Muscle layer of colon (tissue), 2 donors: ENCODE measurements at regions not wholly inside any gene's neighbourhood (a gene's known extent, or its start where the extent isn't known, plus 50 kb on each side); places are given as distances from the start of the nearest gene placed in this dataset.

ENCODE experiments used
- H3K27ac ChIP-seq: one replicate; pipeline ENCODE4 v1.7.0; 2013; ENCODE audit warnings: low read depth, mild to moderate bottlenecking, low read length, moderate library complexity
- H3K27me3 ChIP-seq, 2 donors: one replicate each; pipeline ENCODE4 v1.7.0; 2013; ENCODE audit warnings: low read length in 2 of 2, mild to moderate bottlenecking in 2 of 2; ENCODE audit not compliant: insufficient read depth in 2 of 2, control insufficient read depth in 1 of 2
- H3K36me3 ChIP-seq: one replicate; pipeline ENCODE4 v1.7.0; 2013; ENCODE audit warnings: mild to moderate bottlenecking, low read length; ENCODE audit not compliant: insufficient read depth
- H3K4me1 ChIP-seq: one replicate; pipeline ENCODE4 v1.7.0; 2013; ENCODE audit warnings: mild to moderate bottlenecking, low read length; ENCODE audit not compliant: insufficient read depth
- H3K4me3 ChIP-seq, 2 donors: one replicate each; pipeline ENCODE4 v1.7.0; 2013; ENCODE audit warnings: low read length in 2 of 2, low read depth in 1 of 2, mild to moderate bottlenecking in 1 of 2, moderate library complexity in 1 of 2
- H3K9ac ChIP-seq: one replicate; pipeline ENCODE4 v1.7.0; 2013; ENCODE audit warnings: low read length
- H3K9me3 ChIP-seq: one replicate; pipeline ENCODE4 v1.7.0; 2013; ENCODE audit warnings: mild to moderate bottlenecking, low read length
- donor health status: abdominal sarcoma.
- donor health status: Adenocarcinoma of cecum.

GRCh38 chr3:178386880-178387279 lies 149.4 kb upstream of the KCNMB2 start:
- Histone ChIP-seq H3K27me3 (no peaks in the 10 kb centered on the region), H3K4me3 (no peak overlapping the region), H3K36me3 (no peaks in the 10 kb centered on the region), H3K4me1 (peaks cover 33% of the 10 kb centered on the region), H3K9me3 (no peaks in the 10 kb centered on the region), H3K9ac (no peak overlapping the region), H3K27ac (no peak overlapping the region)

- H3K27me3 ChIP-seq, result no peaks in the 10 kb centered on the region
- H3K36me3 ChIP-seq, result no peaks in the 10 kb centered on the region
- no peaks in the 10 kb centered on the region for H3K9me3 ChIP-seq
- no peak overlapping the region for H3K27ac ChIP-seq
- H3K4me3 ChIP-seq, result no peak overlapping the region
- peaks cover 30% of the 10 kb centered on the region for H3K4me1 ChIP-seq
- H3K9ac ChIP-seq, result no peak overlapping the region
Observed at GRCh38 chr3:178388473-178388872, 147.8 kb upstream of the KCNMB2 start.

- Histone ChIP-seq H3K9ac (no peak overlapping the region), H3K4me3 (no peak overlapping the region), H3K36me3 (no peaks in the 10 kb centered on the region), H3K27ac (no peak overlapping the region), H3K4me1 (peaks cover 26% of the 10 kb centered on the region), H3K9me3 (no peaks in the 10 kb centered on the region), H3K27me3 (no peaks in the 10 kb centered on the region)
Observed at GRCh38 chr3:178389258-178389657, 147.0 kb upstream of the KCNMB2 start.

- no peaks in the 10 kb centered on the region for H3K27me3 ChIP-seq
- H3K9ac ChIP-seq, result no peak overlapping the region
- H3K4me3 ChIP-seq, result no peak overlapping the region
- H3K27ac ChIP-seq, result no peak overlapping the region
- H3K36me3 ChIP-seq, result no peaks in the 10 kb centered on the region
- peaks cover 18% of the 10 kb centered on the region for H3K4me1 ChIP-seq
- H3K9me3 ChIP-seq, result no peaks in the 10 kb centered on the region
Observed at GRCh38 chr3:178392511-178392926, 143.7 kb upstream of the KCNMB2 start.

- no peaks in the 10 kb centered on the region for H3K27me3 ChIP-seq
- H3K9ac ChIP-seq, result no peak overlapping the region
- no peaks in the 10 kb centered on the region for H3K9me3 ChIP-seq
- H3K4me1 ChIP-seq, result peaks cover 18% of the 10 kb centered on the region
- no peak overlapping the region for H3K27ac ChIP-seq
- H3K36me3 ChIP-seq, result no peaks in the 10 kb centered on the region
- H3K4me3 ChIP-seq, result no peak overlapping the region
Observed at GRCh38 chr3:178393146-178393545, 143.1 kb upstream of the KCNMB2 start.

- H3K27ac ChIP-seq, result no peak overlapping the region
- no peak overlapping the region for H3K9ac ChIP-seq
- H3K4me1 ChIP-seq, result peaks cover 18% of the 10 kb centered on the region
- H3K36me3 ChIP-seq, result no peaks in the 10 kb centered on the region
- no peak overlapping the region for H3K4me3 ChIP-seq
- H3K9me3 ChIP-seq, result no peaks in the 10 kb centered on the region
- no peaks in the 10 kb centered on the region for H3K27me3 ChIP-seq
Observed at GRCh38 chr3:178393824-178394223, 142.4 kb upstream of the KCNMB2 start.

- no peak overlapping the region for H3K4me3 ChIP-seq
- H3K9ac ChIP-seq, result no peak overlapping the region
- no peaks in the 10 kb centered on the region for H3K36me3 ChIP-seq
- H3K9me3 ChIP-seq, result no peaks in the 10 kb centered on the region
- H3K27me3 ChIP-seq, result no peaks in the 10 kb centered on the region
- peaks cover 18% of the 10 kb centered on the region for H3K4me1 ChIP-seq
- H3K27ac ChIP-seq, result no peak overlapping the region
Observed at GRCh38 chr3:178396318-178396717, 139.9 kb upstream of the KCNMB2 start.

GRCh38 chr3:178397202-178397601 lies 139.0 kb upstream of the KCNMB2 start:
- Histone ChIP-seq H3K27me3 (no peaks in the 10 kb centered on the region), H3K4me1 (peaks cover 16% of the 10 kb centered on the region), H3K4me3 (no peak overlapping the region)

GRCh38 chr3:178397836-178398235 lies 138.4 kb upstream of the KCNMB2 start:
- no peaks in the 10 kb centered on the region for H3K36me3 ChIP-seq
- H3K4me3 ChIP-seq, result no peak overlapping the region
- H3K9me3 ChIP-seq, result no peaks in the 10 kb centered on the region
- H3K9ac ChIP-seq, result no peak overlapping the region
- no peaks in the 10 kb centered on the region for H3K27me3 ChIP-seq
- H3K27ac ChIP-seq, result no peak overlapping the region
- peaks cover 10% of the 10 kb centered on the region for H3K4me1 ChIP-seq

More at GRCh38 chr3:178397202-178397601, 139.0 kb upstream of the KCNMB2 start:
- Histone ChIP-seq H3K27ac (no peak overlapping the region), H3K9me3 (no peaks in the 10 kb centered on the region), H3K36me3 (no peaks in the 10 kb centered on the region), H3K9ac (no peak overlapping the region)

GRCh38 chr3:178404961-178405360 lies 131.3 kb upstream of the KCNMB2 start:
- no peaks in the 10 kb centered on the region for H3K36me3 ChIP-seq
- no peak overlapping the region for H3K4me3 ChIP-seq
- no peak overlapping the region for H3K27ac ChIP-seq
- peaks cover 13% of the 10 kb centered on the region for H3K4me1 ChIP-seq
- H3K27me3 ChIP-seq, result no peaks in the 10 kb centered on the region
- no peaks in the 10 kb centered on the region for H3K9me3 ChIP-seq
- H3K9ac ChIP-seq, result no peak overlapping the region

GRCh38 chr3:178405531-178405930 lies 130.7 kb upstream of the KCNMB2 start:
- Histone ChIP-seq H3K4me1 (peaks cover 13% of the 10 kb centered on the region), H3K36me3 (no peaks in the 10 kb centered on the region), H3K9me3 (no peaks in the 10 kb centered on the region), H3K4me3 (no peak overlapping the region), H3K27ac (no peak overlapping the region), H3K9ac (no peak overlapping the region), H3K27me3 (no peaks in the 10 kb centered on the region)

GRCh38 chr3:178406206-178406605 lies 130.0 kb upstream of the KCNMB2 start:
- Histone ChIP-seq H3K27me3 (no peaks in the 10 kb centered on the region), H3K9ac (no peak overlapping the region), H3K36me3 (no peaks in the 10 kb centered on the region), H3K4me1 (peaks cover 13% of the 10 kb centered on the region), H3K27ac (no peak overlapping the region), H3K9me3 (no peaks in the 10 kb centered on the region), H3K4me3 (no peak overlapping the region)
